HEK293T (cell line): ENCODE measurements at regions not wholly inside any gene's neighbourhood (a gene's known extent, or its start where the extent isn't known, plus 50 kb on each side); places are given as distances from the start of the nearest gene placed in this dataset.

Experiments
- ARNT ChIP-seq: fragments of 450-650 bp; IDR thresholded peaks from 2 replicates; pipeline ENCODE4 v1.6.1; 2017; ENCODE audit warnings: mild to moderate bottlenecking
- ELF4 ChIP-seq: fragments of 450-650 bp; IDR thresholded peaks from 2 replicates; pipeline ENCODE4 v1.6.1; 2017; ENCODE audit warnings: antibody characterized with exemption
- FOXA1 ChIP-seq: fragments of 450-650 bp; IDR thresholded peaks from 2 replicates; pipeline ENCODE4 v1.6.1; 2016; ENCODE audit warnings: mild to moderate bottlenecking
- LEF1 ChIP-seq: fragments of 450-650 bp; IDR thresholded peaks from 2 replicates; pipeline ENCODE4 v1.6.1; 2017; ENCODE audit warnings: mild to moderate bottlenecking, borderline replicate concordance
- NFRKB ChIP-seq: fragments of 450-650 bp; IDR thresholded peaks from 2 replicates; pipeline ENCODE4 v1.6.1; 2016; ENCODE audit warnings: mild to moderate bottlenecking, moderate library complexity
- PKNOX1 ChIP-seq: fragments of 450-650 bp; IDR thresholded peaks from 2 replicates; pipeline ENCODE4 v1.6.1; 2016
- SP1 ChIP-seq: fragments of 450-650 bp; IDR thresholded peaks from 2 replicates; pipeline ENCODE4 v1.6.1; 2017
- SUZ12 ChIP-seq: fragments of 450-650 bp; IDR thresholded peaks from 2 replicates; pipeline ENCODE4 v1.6.1; 2016; ENCODE audit warnings: mild to moderate bottlenecking
- TARDBP ChIP-seq: fragments of 450-650 bp; IDR thresholded peaks from 2 replicates; pipeline ENCODE4 v1.6.1; 2016
- ZNF384 ChIP-seq: fragments of 450-650 bp; IDR thresholded peaks from 2 replicates; pipeline ENCODE4 v1.6.1; 2016

GRCh38 chr16:61547626-61548025 lies 488.6 kb downstream of the CDH8 start:
- no peak for TF ChIP-seq ELF4
- TF ChIP-seq LEF1: no peak
- TF ChIP-seq FOXA1: no peak
- TF ChIP-seq SP1: no peak
- no peak for TF ChIP-seq ZNF384
- no peak for TF ChIP-seq PKNOX1
- no peak for TF ChIP-seq SUZ12
- no peak for TF ChIP-seq NFRKB
- no peak for TF ChIP-seq ARNT
- no peak for TF ChIP-seq TARDBP
